NCI-H2081 treated with DMSO at 0.1 percent for 48 hours (cell line): ENCODE measurements at regions not wholly inside any gene's neighbourhood (a gene's known extent, or its start where the extent isn't known, plus 50 kb on each side); places are given as distances from the start of the nearest gene placed in this dataset.
"Not testable (repeated sequence)": the region's sequence is repeated elsewhere in the genome, so short reads cannot be mapped to it uniquely, and the experiment has no call there.

Source experiments
- DNase-seq: peaks from one replicate; lab custom pipeline; 2025; lab: John Stamatoyannopoulos, UW

DNA sequence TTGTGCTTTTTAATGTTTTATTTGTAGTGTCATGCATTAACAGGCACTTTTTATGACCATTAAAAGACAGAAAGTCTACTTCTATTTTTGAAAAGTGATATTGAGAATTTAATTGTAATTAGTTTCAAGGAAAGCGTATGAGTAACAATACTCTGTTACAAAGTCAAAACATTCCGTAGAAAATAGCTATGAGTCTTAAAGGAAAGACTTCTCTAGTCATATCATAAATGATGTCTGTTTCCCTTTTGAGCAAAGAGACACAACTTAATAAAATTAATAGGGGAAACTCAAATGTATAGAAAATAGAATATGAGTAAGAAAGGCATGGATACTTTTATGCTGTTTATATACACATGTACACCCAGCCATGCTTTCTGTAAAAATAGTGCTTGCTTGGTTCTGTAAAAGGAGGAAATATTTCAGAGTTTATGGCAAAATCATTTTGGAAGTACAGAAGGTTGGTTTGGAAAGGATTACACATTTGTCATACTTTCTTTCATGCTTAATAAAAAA lies 107.8 kb upstream of the AHI1 start:
- no peak for DNase-seq

- DNase-seq = no peak
These were observed 108.9 kb upstream of the AHI1 start for GRCh38 chr6:135606392-135606791.

DNA sequence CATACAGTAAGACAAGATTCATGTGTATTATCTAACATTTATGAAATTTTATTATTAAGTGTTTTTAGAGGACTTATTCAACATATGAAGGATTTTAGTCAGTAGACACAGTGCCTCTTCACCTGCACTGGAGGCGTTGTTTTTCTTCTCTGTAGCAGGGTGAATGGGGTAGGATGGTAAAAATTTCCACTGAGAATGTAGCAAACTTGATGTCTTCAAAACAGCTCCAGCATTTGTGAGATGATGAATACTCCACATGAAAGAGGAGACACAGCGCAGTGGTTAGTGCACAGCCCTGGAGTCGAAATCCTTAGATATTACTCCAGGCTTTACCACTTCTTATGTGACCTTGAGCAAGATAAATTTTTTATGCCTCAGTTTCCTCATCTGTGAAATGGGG lies 110.5 kb upstream of the AHI1 start:
- DNase-seq = no peak

GRCh38 chr6:135610192-135610591 lies 112.7 kb upstream of the AHI1 start:
- not testable (repeated sequence) for DNase-seq

DNA sequence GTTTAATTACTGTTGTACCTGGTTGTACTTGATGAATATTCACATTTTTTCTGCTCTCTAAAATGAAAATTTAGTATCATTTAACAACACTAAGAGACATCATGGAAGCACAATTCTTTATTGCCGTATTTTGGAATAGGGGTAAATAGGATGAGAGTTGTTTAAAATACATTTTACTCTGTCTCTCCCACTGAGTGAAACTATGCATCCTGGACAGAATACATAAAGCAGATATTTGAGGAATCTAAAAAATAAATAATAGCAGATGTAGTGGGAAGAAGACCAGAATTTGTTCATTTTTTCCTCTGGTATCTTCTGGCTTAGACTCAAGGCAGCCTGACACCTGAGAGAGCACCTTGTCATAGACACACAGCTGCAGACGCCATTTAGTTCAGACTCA lies 119.1 kb upstream of the AHI1 start:
- DNase-seq = no peak

GRCh38 chr6:135617222-135617621 lies 119.7 kb upstream of the AHI1 start:
- no peak for DNase-seq

- no peak for DNase-seq
These were observed 124.5 kb upstream of the AHI1 start for GRCh38 chr6:135622081-135622480.

DNA sequence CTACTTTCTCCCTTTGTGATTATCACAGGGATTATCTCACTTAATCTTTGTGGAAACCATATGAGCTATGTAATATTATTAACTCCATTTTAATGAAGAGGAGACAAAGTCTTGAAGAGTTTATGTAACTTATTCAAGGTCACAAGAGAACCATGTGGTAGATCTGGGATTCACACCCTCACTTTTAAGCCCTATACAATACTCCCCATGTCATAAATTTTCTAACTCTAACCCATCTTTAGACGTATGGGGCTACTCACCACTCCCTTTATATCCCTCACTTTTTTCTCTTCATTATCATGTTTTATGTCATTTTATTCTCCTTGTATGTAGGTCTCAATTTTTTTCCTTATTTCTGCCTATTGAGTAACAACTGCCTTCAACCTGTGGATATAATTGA lies 126.4 kb upstream of the AHI1 start:
- DNase-seq = no peak

DNA sequence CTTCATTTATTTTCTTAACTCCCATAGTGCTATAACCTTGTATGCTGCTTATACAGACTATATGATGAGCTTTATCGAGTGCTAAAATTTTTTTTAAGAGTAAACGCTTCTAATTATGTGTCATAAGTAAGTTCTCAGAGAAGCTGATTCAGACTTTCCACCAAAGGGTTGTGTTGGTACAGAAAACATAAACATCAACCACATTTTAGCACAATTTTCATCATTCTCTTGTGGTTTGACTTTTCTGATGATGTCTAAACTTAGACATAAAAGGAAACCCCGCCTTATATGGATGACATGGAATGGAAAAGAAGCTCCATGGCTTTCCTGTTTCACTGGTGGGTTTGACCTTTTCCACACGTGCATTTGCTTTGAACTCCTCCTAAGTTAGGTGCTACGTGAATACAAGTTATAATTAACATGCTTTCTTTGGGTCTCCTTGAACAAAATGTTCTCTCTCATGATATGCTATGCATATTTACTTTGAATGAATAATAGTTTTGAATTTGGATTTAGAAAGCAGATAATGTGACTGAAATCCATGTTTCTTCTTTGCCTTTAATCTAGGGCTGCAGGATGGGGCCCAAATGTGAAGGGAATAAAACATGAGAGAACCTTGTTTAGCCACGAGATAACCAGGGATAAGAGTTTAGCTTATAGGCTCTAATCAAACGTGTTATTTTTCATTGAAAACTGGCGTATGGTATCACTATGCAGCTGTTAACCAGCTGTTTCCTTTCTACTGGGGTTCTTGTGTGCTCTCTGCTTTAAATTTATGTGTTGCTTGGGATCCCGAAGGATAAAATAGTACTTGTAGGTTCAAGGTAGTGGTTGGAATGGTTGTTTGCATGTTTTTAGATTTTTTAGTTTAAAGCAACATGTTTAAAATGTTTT lies 127.1 kb upstream of the AHI1 start:
- DNase-seq = no peak

GRCh38 chr6:135626001-135626400 lies 128.5 kb upstream of the AHI1 start:
- not testable (repeated sequence) for DNase-seq

DNA sequence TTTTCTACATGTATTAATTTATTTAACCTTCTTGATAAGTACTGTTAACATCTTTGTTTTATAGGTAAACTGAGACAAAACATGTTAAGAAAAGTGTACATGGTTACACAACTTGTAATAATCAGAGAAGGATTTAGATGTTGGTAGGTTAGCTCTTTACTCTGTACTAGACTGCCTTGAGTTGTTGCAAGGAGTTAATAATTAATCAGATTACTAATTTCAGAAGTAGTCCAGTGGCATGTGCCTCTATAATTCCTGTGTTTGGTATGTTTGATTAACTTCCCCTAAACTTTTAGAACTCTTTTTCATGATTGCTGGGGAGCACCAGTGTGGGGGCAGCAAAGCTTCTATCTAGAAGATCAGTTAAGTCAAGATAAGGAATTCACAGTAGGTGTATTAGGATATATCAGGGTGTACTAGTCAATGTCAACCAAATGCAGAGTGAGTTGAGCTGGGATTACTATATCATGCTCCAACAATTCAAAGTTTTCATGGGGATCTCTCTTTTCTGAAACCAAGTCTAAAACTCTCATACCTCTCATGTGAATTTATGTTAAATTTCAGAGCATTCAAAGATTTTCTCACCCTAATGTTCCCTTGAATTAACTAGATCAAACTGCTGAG lies 129.7 kb upstream of the AHI1 start:
- DNase-seq = no peak

- no peak for DNase-seq
These were observed 133.3 kb upstream of the AHI1 start for GRCh38 chr6:135630789-135631376.

DNA sequence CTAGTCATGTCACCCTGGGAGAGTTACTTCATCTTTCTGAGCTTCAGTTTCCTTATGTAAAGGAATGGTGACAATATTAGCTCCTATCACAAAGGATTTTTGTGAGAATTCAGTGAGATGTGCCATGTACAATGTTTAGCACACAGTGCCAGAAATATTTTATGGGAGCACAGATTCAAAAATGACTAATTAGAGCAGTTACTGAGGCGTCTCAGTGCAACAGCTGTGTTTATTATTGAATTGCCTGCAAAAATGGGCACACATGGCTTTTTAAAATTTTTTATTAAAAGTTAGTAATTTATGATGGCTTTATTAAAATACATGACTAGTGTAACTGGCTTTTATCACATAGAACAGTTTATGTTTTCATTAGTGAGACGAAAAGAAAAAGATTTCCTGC lies 134.3 kb upstream of the AHI1 start:
- no peak for DNase-seq

- DNase-seq = no peak
These were observed 136.0 kb upstream of the AHI1 start for GRCh38 chr6:135633573-135633972.

GRCh38 chr6:135637701-135638100 lies 140.2 kb upstream of the AHI1 start:
- DNase-seq = no peak

DNA sequence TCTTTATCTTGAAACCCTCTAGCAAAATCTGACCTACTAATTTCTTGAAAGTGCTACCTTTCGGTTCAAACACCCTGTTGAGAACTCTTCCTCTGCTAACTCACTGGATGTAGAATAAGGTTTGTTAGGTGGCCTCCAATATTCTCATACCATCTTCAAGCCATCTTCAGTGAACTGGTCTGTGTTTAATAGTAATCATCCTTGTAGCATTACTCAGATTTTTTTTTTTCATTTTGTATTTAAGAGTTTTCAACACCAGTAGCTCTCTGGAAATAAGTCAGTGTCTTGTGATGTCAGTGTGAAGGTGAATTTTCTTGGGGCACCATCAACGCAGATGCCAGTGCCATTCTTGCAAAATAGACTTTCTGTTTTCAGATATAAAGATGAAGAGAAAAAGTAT lies 140.6 kb upstream of the AHI1 start:
- DNase-seq = no peak

GRCh38 chr6:135640048-135640447 lies 142.5 kb upstream of the AHI1 start:
- no peak for DNase-seq

- no peak for DNase-seq
These were observed 143.0 kb upstream of the AHI1 start for GRCh38 chr6:135640449-135641111.

DNA sequence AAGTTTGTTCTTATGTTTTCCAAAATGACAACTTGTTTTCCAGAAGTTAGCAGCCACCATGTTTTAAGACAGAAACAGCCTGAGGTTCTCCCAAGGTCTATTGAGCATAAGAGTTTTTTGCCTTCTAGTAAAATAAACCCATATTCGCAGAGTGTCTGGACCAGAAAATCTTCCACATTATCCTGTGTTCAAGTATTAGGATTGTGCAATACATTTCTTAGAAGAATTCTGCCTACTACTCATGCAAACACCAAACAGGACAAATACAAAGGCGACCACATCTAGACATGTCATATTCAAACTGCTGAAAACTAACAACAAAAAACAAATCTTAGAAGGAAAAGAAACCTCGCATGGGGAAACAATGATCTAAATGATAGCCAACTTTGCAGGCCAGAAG lies 145.4 kb upstream of the AHI1 start:
- no peak for DNase-seq

DNA sequence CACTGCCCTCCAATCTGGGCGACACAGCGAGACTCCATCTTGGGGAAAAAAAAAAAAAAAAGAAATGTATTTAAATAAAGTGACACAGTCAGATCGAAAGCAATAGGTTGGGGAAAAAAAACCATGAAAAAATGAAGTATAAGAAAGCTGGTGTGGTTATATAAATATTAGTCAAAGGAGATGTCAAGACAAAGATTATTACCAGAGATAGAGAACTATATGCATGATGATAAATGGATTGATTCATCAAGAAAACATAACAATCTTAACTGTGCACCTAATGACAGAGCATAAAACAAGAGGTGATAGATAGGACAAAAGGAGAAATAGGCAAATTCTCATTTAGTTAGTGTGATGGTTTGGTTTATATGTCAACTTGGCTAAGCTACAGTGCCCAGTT lies 146.9 kb upstream of the AHI1 start:
- DNase-seq = no peak

DNA sequence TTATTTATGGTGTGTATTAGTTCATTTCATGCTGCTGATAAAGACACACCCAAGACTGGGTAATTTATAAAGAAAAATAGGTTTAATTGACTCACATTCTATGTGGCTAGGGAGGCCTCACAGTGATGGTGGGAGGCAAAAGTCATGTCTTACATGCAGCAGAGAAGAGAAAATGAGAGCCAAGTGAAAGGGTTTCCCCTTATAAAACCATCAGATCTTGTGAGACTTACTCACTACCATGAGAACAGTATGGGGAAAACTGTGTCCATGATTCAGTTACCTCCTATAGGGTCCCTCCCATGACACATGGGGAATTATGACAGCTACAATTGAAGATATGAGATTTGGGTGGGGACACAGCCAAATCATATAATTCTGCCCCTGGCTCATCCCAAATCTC lies 150.0 kb upstream of the AHI1 start:
- no peak for DNase-seq

GRCh38 chr6:135651964-135652755 lies 154.6 kb upstream of the AHI1 start:
- no peak for DNase-seq
